ENCODE measurements at regions not wholly inside any gene's neighbourhood (a gene's known extent, or its start where the extent isn't known, plus 50 kb on each side); places are given as distances from the start of the nearest gene placed in this dataset.
"Not testable (repeated sequence)": the region's sequence is repeated elsewhere in the genome, so short reads cannot be mapped to it uniquely, and the experiment has no call there.

DNA sequence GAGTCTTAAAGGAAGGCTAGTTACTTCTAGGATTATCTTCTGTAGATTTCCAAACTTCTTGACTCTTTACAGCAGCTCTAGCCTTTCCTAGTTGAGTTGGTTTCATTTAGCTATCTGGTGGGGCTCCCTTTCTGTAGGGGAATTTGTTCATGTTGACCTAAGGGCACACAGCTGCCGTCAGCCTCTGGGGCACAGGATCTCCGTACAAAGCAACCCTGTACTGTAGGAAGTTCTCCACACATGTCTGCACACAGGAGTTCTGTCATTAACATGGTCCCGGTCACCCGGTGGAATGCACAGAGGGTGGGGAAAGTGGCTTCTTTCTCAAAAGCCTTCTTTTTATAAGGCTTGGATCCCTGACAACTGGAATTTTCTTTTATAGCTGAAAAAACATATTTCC, 88.7 kb upstream of the TNIK start:
- DNase-seq (ENCODE audit: low read depth, low spot score): no peak

DNA sequence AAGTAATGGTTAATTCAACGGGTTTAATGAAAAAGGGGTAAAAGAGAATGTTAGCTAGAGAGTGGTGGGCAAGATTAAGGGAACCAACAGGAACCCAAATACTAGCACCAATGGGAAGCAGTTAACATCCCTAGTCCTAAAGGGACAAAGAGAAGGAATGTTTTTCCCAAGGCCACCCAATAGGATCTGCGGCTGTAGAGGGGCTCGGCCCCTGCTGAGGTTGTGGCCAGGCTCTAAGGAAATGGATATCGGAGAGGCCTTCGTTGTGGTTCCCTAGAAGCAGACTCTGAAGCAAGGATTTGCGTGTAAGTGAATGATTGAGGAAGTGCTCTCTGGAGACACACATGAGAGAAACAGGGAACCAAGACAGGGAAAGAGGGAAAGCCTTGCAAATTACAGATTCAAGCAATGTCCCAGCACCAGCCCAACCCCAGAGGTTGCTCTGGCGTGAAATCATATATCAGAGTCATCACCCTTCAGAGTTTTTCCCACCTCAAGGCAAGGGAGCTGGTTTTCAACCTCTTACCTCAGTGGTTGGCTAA, 83.6 kb upstream of the TNIK start:
- DNase-seq (ENCODE audit: low read depth, low spot score): no peak

DNA sequence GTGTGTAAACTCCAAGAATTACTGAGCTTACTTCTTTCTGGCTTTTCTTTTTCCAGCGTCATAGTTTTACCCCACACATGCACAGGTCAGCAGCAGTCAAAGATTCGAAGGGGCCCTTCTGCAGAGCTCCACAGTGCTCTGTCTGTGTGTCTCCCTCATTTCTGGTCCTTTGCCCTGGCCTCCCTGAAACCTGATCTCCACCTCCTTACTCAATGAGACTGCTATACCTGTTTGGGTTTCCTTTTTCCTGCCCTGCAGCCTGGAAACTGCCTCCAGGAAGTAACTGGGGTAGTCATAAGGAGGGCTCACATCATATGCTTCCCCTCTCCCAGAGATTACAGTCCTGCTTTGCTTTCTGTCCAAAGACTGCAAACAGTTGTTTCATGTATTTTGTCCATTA, 82.8 kb upstream of the TNIK start:
- DNase-seq (ENCODE audit: low read depth, low spot score): no peak

DNA sequence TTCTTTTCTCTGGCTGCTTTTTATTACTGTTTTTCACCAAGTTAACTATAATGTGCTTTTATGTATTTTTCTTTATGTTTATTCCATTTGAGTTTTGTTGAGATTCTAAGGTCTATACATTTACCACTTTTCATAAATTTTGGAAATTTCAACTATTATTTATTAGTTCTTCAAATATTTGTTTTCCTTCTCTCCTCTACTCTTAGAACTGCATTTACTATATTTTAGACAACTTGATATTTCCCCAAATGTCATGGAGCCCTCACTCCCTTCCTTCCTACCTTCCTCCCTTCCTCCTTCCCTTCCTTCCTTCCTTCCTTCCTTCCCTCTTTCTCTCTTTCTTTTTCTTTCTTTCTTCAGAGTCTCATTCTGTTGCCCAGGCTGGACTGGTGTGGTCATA, 81.4 kb upstream of the TNIK start:
- no peak for DNase-seq (ENCODE audit: low read depth, low spot score)

- peak; percentile 47 for DNase-seq (ENCODE audit: low read depth, low spot score)
Measured at GRCh38 chr3:171541181-171541580, 81.0 kb upstream of the TNIK start.

DNA sequence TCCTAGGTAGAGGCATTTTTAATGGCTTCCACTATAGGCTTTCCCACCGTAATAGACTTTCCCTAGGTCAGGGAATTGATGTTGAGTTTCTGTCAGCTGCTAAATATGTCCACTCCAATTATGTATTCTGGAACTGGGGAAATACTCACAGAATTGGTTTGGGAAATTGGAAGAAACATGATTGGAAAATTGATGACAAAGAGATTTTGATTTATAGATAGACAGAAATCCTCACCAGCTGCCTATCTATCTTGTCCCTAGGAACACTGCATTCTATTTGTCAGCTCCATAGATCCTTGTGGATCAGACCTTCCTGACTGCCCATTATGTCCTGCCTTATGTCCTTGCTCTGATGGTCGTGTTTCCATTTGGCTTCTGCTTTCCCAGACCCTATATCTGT, 75.6 kb upstream of the TNIK start:
- DNase-seq (ENCODE audit: low read depth, low spot score): no peak

GRCh38 chr3:171535133-171535532, 74.9 kb upstream of the TNIK start:
- DNase-seq (ENCODE audit: low read depth, low spot score): no peak

- no peak for DNase-seq (ENCODE audit: low read depth, low spot score)
Measured at GRCh38 chr3:171533702-171534101, 73.5 kb upstream of the TNIK start.

GRCh38 chr3:171532294-171532693, 72.1 kb upstream of the TNIK start:
- DNase-seq (ENCODE audit: low read depth, low spot score): no peak

- no peak for DNase-seq (ENCODE audit: low read depth, low spot score)
Measured at GRCh38 chr3:171531716-171532115, 71.5 kb upstream of the TNIK start.

- DNase-seq (ENCODE audit: low read depth, low spot score): no peak
Measured at GRCh38 chr3:171528102-171528501, 67.9 kb upstream of the TNIK start.

DNA sequence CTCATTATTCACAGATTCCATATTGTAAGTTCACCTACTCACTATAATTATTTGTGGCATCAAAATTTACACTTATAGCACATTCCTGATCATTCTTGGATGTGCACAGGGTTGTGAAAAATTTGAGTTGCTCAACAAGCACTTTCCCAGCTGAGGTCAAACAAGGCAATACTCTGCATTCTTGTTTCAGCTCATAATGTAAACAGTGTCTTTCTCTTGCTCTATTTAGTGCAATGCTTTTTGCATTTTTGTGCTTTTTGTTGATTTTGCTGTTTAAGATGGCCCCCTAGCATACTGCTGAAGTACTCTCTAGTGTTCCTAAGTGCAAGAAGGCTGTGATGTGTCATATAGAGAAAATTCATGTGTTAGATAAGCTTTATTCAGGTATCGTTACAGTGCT, 66.7 kb upstream of the TNIK start:
- no peak for DNase-seq (ENCODE audit: low read depth, low spot score)

DNA sequence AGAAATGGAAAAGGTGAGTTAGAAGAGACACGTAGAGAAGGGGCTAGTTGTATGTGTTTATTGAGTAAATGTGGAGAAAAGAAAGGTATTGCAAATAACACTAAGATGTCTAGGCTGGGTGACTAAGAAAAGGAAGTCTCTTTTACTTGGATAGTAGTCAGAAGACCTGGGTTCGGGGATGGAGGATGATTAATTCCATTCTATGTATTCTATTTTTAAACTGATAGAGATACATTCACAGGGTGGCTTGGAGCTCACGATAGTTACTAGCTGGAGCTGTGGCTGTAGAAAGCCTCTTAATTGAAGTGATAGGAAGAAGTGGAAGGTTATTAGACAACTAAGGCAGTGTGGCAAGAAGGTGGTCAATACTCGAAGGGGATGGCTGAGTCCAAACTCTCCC, 65.9 kb upstream of the TNIK start:
- no peak for DNase-seq (ENCODE audit: low read depth, low spot score)

GRCh38 chr3:171525437-171525836, 65.2 kb upstream of the TNIK start:
- DNase-seq (ENCODE audit: low read depth, low spot score): no peak

- DNase-seq (ENCODE audit: low read depth, low spot score): no peak
Measured at GRCh38 chr3:171524921-171525310, 64.7 kb upstream of the TNIK start.

GRCh38 chr3:171522651-171523050, 62.4 kb upstream of the TNIK start:
- DNase-seq (ENCODE audit: low read depth, low spot score): no peak

- DNase-seq (ENCODE audit: low read depth, low spot score): not testable (repeated sequence)
Measured at GRCh38 chr3:171519423-171519822, 59.2 kb upstream of the TNIK start.

GRCh38 chr3:171516765-171517164, 56.6 kb upstream of the TNIK start:
- no peak for DNase-seq (ENCODE audit: low read depth, low spot score)

DNA sequence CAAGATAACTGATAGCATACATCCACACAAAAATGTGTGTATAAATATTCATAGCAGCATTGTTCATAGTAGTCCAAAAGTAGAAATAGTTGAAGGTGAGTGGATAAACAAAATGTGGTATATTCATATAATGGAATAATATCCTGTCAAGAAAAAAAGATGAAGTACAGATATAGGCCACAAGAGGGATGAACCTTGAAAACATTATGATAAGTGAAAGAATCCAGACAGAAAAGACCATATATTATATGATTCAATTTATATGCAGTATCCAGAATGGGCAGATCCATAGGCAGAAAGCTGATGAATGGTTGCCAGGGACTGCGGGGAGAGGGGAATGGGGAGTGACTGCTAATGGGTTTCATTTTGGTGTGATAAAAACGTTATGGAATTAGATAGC, 54.3 kb upstream of the TNIK start:
- no peak for DNase-seq (ENCODE audit: low read depth, low spot score)

DNA sequence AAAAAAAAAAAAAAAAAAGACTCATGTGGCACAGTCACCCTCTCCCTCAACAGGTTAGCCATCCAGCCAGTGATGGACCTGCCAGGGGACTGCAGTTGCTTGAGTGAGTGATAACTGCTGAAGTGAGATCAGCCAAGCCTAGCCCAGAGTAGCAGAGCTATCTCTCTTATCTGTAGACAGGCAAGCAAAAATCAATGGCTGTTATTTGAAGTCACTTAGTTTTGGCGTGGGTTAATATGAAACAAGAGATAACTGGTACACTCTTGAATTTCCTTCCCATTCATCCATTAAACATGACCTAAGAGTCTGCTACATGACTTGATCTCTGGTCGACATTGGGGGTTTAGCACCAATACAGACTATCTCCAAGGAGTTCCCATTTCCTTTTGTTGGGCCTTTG, 51.2 kb upstream of the TNIK start:
- no peak for DNase-seq (ENCODE audit: low read depth, low spot score)
